GM18520 (cell line): ENCODE measurements at regions not wholly inside any gene's neighbourhood (a gene's known extent, or its start where the extent isn't known, plus 50 kb on each side); places are given as distances from the start of the nearest gene placed in this dataset.
"Not testable (repeated sequence)": the region's sequence is repeated elsewhere in the genome, so short reads cannot be mapped to it uniquely, and the experiment has no call there.

Source experiments
- ATAC-seq: cut with Tn5 transposase; IDR thresholded peaks from one replicate; pipeline ENCODE4 v1.9.1; 2021; ENCODE audit not compliant: unreplicated experiment

DNA sequence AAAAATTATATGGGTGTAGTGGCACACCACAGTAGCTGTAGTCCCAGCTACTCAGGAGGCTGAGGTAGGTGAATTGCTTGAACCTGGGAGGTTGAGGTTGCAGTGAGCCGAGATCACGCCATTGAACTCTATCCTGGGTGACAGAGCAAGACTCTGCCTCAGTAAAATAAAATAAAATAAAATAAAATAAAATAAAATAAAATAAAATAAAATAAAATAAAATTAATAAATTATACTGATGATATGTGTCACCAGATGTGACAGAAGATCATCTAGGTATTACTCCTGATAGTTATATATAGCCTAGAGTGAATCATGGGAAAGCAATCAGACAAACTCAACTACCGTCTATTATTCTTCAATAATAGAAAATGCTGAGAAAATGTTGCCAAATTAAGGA, 972.5 kb downstream of the MRPL39 start:
- ATAC-seq = no peak

DNA sequence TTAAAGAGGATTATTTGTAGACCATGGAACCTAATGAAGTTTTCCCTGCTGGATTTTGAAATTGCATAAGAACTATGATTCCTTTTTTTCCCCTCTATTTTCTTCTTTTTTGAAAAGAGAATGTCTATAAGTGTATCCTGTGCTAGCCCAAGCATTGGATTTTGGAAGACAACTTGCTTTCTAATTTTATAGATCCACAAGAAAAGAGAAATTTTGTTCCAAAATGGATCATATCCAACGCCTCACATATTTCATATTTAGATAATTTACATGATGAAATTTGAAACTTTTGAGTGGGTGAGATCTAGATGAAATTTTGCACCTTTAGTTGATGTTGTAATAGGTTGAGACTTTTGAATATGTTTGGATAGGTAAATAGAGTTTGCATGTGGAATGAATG, 978.7 kb downstream of the MRPL39 start:
- ATAC-seq = no peak

GRCh38 chr21:24628046-24628445, 979.2 kb downstream of the MRPL39 start:
- ATAC-seq = no peak

DNA sequence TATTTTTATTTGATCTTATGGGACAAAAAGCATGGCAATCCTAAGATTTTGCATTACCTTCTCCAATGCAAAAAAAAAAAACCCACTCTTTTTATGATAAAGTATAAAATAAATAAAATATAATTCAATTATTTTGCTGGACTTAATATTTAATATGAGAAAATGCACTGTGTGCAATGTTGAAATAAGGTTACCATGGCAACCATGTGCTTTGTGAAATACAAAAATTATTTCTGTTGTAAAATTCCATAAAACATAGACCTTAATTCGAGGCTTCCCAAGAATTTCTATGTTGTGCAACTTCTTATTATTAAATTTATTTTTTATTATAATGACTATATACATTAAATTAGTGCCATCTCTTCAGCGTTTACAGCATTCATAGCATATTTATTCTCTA, 989.5 kb downstream of the MRPL39 start:
- ATAC-seq = no peak

DNA sequence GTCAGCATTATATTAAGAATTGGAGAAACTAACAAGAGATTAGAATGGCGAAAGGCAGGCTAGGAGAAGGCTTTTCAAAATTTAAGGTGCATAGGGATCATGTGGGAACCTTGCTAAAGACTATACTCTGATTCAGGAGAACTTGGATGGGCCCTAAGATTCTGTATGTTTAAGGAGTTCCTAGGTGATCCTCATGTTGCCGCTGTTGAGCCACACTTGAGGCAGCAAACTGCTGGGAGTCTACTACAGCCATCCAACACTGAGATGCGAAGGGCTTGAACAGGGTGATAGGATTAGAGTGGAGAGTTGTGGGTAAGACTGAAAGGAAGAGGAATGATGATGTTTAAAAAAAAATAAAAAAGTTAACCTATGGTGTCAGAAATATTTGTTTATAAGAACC, 1013.2 kb downstream of the MRPL39 start:
- ATAC-seq = no peak

DNA sequence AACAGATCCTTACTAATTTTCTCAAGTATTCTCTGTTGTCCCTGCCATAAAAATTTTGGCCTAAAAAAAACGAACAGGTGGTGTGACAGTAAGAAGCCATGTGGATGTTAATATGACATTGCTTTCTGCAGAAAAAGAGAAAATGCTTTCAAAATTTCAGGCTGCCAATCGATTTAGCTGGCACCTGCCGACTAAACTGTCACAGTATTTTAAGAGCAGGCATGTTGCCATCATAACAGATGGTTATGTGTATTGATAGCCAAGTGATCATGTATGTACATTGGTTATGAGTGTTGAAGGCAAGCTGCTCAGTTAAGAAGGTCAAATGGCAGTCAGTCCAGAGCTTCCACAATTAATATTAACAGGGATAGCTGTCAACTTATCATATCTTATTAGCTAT, 1017.0 kb downstream of the MRPL39 start:
- ATAC-seq = no peak

- no peak for ATAC-seq
Observed at GRCh38 chr21:24583473-24583872, 1023.8 kb downstream of the MRPL39 start.

GRCh38 chr21:24577301-24577700, 1030.0 kb downstream of the MRPL39 start:
- ATAC-seq = no peak

DNA sequence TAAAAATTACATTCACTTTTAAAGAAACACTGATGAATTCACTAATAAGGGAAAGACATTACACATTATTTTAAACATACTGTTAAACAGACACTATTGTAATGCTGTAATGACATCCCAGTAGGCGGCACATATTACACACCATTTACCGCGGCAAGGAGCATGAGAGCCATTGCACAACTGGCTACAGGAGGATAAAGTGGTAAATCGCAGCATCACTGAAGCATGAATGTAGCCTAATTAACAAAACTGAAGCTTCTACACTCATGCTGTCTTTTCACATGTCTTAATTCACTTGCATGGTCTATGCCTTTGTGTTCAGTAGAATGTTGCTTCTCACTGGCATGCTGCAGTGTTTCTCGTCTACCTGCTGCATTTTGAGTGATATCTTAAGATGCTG, 1046.0 kb downstream of the MRPL39 start:
- ATAC-seq = no peak

GRCh38 chr21:24552491-24552890, 1054.8 kb downstream of the MRPL39 start:
- ATAC-seq = no peak

GRCh38 chr21:24545807-24546361, 1061.4 kb downstream of the MRPL39 start:
- no peak for ATAC-seq

GRCh38 chr21:24514081-24514733, 1093.1 kb downstream of the MRPL39 start:
- ATAC-seq = no peak

DNA sequence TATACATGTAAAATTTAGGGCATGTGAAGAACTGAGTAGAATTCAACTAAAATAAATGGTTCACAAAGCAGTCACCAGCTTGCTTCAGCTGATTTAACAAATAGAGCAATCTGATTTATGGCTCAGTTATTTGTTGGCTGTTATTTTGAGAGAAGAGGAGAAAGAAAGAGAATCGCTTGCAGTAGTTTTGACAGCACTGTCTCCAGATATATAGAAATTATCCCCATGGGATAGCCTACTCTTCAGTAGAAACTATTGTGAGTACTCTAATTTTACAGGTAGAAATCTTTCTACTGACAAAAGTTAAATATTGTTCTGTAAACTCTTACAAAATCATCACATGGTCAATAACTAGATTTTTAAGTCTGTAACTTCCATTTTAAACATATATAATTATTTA, 1098.2 kb downstream of the MRPL39 start:
- no peak for ATAC-seq

- no peak for ATAC-seq
Observed at GRCh38 chr21:24486973-24487372, 1120.3 kb downstream of the MRPL39 start.

- ATAC-seq = not testable (repeated sequence)
Observed at GRCh38 chr21:24483361-24483760, 1123.9 kb downstream of the MRPL39 start.

GRCh38 chr21:24470852-24471251, 1136.4 kb downstream of the MRPL39 start:
- ATAC-seq = no peak

GRCh38 chr21:24456358-24456757, 1150.9 kb downstream of the MRPL39 start:
- no peak for ATAC-seq

DNA sequence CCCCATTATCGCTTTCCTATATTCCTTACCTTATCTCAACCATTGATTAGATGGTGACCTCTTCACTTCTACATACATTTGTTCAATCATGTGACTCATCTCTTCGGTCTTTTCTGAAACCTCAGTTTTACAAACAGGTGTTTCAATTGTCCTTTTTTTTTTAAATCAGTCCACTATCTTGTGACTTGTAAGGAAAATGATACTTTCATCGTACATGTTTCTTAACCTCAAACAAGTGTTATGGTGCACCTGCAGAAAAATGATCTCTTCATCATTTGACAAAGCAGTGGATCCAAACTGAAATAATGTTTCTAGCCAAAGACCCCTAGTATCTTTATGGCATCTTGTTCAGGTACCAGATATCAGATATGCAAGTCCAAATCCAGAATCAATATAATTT, 1157.2 kb downstream of the MRPL39 start:
- ATAC-seq = no peak

DNA sequence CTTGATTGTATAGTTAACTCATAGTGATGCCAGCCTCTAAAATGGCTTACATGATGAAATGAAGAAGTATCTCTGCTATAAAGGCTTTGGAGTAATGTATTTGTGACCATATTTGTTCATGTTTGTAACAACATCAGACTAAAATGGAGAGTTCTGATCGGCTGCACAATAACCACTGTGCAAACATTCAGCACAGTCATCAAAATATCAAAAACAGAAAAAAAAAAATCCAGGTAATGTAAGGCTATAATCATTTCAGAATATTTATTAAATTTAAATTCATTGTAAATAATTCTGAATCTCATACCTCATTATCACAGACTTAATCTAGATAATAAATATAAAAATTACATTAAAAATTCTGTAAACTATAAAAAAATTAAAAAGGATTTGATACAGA, 1161.8 kb downstream of the MRPL39 start:
- ATAC-seq = no peak

DNA sequence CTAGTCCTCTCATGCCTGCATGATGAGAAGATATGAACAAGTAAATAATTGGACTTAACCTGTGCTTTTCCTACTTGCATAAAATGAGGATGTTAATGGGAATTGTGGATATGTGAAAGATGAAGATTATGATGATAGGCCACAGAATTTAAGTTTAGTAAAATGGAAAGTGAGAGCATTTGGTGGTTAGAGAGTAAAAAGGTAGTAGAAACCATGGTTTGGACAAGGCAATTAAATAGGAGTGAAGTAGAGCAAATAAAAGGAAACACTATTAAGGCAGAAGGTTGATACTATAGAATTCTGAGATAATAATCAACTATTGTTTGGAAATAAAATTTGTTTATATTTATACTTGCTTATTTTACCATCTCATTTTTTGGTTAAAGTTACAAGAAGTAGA, 1162.5 kb downstream of the MRPL39 start:
- no peak for ATAC-seq

DNA sequence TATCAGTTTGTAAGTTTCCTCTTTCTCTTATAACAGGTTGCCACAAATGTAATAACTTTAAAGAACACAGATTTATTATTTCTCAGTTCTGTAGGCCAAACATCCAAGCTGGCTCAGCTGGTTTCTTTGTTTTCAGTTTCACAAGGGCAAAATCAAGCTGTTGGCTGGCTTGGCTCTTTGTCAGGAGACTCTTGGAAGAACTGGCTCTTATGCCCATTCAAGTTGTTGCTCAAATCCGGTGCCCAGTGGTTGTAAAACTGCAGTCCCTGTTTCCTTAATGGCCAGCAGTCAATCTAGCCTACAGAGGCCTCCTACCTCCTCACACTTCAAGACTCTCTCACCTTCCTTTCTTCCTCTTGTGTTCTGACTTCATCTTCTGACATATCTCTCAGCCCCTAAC, 1171.0 kb downstream of the MRPL39 start:
- ATAC-seq = no peak

DNA sequence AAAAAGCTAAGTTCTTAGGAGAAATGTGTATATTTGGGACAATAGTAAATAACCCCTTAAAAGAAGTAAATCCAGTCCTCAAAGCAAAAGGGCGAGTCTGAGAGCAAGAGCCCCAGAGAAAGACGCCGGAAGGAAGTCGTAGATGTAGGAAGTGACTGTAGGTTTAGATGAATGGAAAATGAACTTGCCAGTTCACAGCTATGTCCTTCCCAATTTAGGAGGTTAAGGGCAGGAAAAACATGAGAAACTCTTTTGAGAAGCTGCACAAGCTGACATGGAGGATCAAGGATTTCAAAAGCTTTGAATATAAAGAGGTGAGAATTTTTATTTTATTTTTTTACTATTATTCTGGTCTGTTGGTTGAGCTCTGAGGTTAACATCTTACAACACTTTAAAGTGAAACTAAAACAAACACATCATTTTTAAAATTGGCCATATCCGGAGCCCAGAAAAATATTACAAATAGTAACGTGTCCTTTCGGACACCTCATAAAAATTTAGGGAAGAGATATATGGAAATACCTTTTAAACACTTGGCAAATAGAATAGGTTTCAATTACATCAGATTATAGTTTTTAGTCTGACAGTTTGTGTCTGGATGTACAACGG, 1178.6 kb downstream of the MRPL39 start:
- ATAC-seq = no peak

- ATAC-seq = no peak
Observed at GRCh38 chr21:24424776-24425175, 1182.5 kb downstream of the MRPL39 start.
